Stomach (tissue), 4 donors: ENCODE measurements at regions not wholly inside any gene's neighbourhood (a gene's known extent, or its start where the extent isn't known, plus 50 kb on each side); places are given as distances from the start of the nearest gene placed in this dataset.

Experiments used
- POLR2A ChIP-seq, 4 donors: fragments of 450-650 bp; IDR thresholded peaks; one replicate each; pipeline ENCODE4 v1.6.1; 2016; ENCODE audit warnings: antibody characterized with exemption in 4 of 4, control low read depth in 2 of 4, mild to moderate bottlenecking in 1 of 4, moderate library complexity in 1 of 4
- TF ChIP-seq, protein P1 (sequence below), 7 experiments: fragments of 450-650 bp in 4 of 7; fragments of 200-600 bp in 3 of 7; sonication (generic) in 3 of 7; IDR thresholded peaks; one replicate each; pipeline ENCODE4 v1.5.1; 2016 to 2019; ENCODE audit warnings: antibody characterized with exemption in 7 of 7, control low read depth in 2 of 7, mild to moderate bottlenecking in 1 of 7

- no peak for TF ChIP-seq POLR2A (IDR thresholded peaks at IDR 0.05)
- TF ChIP-seq, protein P1, sequence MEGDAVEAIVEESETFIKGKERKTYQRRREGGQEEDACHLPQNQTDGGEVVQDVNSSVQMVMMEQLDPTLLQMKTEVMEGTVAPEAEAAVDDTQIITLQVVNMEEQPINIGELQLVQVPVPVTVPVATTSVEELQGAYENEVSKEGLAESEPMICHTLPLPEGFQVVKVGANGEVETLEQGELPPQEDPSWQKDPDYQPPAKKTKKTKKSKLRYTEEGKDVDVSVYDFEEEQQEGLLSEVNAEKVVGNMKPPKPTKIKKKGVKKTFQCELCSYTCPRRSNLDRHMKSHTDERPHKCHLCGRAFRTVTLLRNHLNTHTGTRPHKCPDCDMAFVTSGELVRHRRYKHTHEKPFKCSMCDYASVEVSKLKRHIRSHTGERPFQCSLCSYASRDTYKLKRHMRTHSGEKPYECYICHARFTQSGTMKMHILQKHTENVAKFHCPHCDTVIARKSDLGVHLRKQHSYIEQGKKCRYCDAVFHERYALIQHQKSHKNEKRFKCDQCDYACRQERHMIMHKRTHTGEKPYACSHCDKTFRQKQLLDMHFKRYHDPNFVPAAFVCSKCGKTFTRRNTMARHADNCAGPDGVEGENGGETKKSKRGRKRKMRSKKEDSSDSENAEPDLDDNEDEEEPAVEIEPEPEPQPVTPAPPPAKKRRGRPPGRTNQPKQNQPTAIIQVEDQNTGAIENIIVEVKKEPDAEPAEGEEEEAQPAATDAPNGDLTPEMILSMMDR (IDR thresholded peaks at IDR 0.05): no peak
Measured at GRCh38 chr3:66863205-66864111, 134.6 kb upstream of the KBTBD8 start.
